IMR-90 (cell line): ENCODE measurements at regions not wholly inside any gene's neighbourhood (a gene's known extent, or its start where the extent isn't known, plus 50 kb on each side); places are given as distances from the start of the nearest gene placed in this dataset.
A peak's percentile ranks its signal among the peaks of the same experiment; 100 is the strongest.

Experiments used
- ATAC-seq: fragments of 200-7000 bp; cut with Tn5 transposase; 2 replicates; pipeline ENCODE4 v1.9.1; 2020; ENCODE audit warnings: low read depth, mild to moderate bottlenecking, moderate library complexity
- BruUV-seq: library from RNA; stranded (reverse); fragments of 400-500 nt; replicated peaks from 2 replicates; lab custom pipeline; 2021; lab: Mats Ljungman, UMichigan
- CTCF ChIA-PET: fragments of 300-600 bp; formaldehyde crosslinking; extraction: SDS; loops from one replicate; lab custom pipeline; 2021; ENCODE audit warnings: antibody characterized with exemption; lab: Yijun Ruan, JAX
- POLR2A ChIA-PET: fragments of 300-600 bp; sonication (Branson Sonifier 250); formaldehyde crosslinking; loops from one replicate; lab custom pipeline; 2022; ENCODE audit warnings: antibody characterized with exemption; ENCODE audit not compliant: unreplicated experiment; lab: Charles Lee
- DNase-seq: peaks from one replicate; pipeline ENCODE4 v3.0.0; 2013
- H2AFZ ChIP-seq: replicated peaks from 2 replicates; pipeline ENCODE3; 2013; ENCODE audit warnings: low read length, mild to moderate bottlenecking; ENCODE audit not compliant: poor library complexity
- H2AK5ac ChIP-seq: 2 replicates; pipeline ENCODE4 v1.6.1; 2013; ENCODE audit warnings: low read depth, low read length, inconsistent platforms
- H2AK9ac ChIP-seq: replicated peaks from 2 replicates; pipeline ENCODE3; 2013; ENCODE audit warnings: mild to moderate bottlenecking, low read depth, low read length, moderate library complexity; ENCODE audit not compliant: poor library complexity
- H2BK120ac ChIP-seq: 2 replicates; pipeline ENCODE4 v1.6.1; 2013; ENCODE audit warnings: low read depth, low read length, inconsistent platforms
- H2BK15ac ChIP-seq: 3 replicates; pipeline ENCODE4 v1.6.1; 2013; ENCODE audit warnings: low read depth, low read length, inconsistent platforms
- H2BK20ac ChIP-seq: 2 replicates; pipeline ENCODE4 v1.6.1; 2013; ENCODE audit warnings: low read depth, mild to moderate bottlenecking, inconsistent platforms, low read length, moderate library complexity
- H2BK5ac ChIP-seq: 2 replicates; pipeline ENCODE4 v1.6.1; 2013; ENCODE audit warnings: mild to moderate bottlenecking, low read depth, low read length, inconsistent platforms; ENCODE audit not compliant: poor library complexity, severe bottlenecking
- H3K14ac ChIP-seq: replicated peaks from 2 replicates; pipeline ENCODE4 v1.6.1; 2013; ENCODE audit warnings: low read depth, low read length, inconsistent platforms
- H3K18ac ChIP-seq: 2 replicates; pipeline ENCODE4 v1.6.1; 2013; ENCODE audit warnings: low read depth, low read length, control low read depth
- H3K23ac ChIP-seq: 2 replicates; pipeline ENCODE4 v1.6.1; 2013; ENCODE audit warnings: low read depth, low read length, inconsistent platforms
- H3K27ac ChIP-seq: 2 replicates; pipeline ENCODE4 v1.5.1; 2013; ENCODE audit warnings: mild to moderate bottlenecking, control low read depth, low read length; ENCODE audit not compliant: insufficient read depth
- H3K27me3 ChIP-seq: 2 replicates; pipeline ENCODE4 v1.6.1; 2013; ENCODE audit warnings: low read length; ENCODE audit not compliant: control insufficient read depth, insufficient read depth
- H3K36me3 ChIP-seq: 2 replicates; pipeline ENCODE4 v1.6.1; 2013; ENCODE audit warnings: low read length, mixed read lengths; ENCODE audit not compliant: control insufficient read depth, insufficient read depth
- H3K4ac ChIP-seq: 2 replicates; pipeline ENCODE4 v1.6.1; 2013; ENCODE audit warnings: low read depth, low read length, inconsistent platforms
- H3K4me1 ChIP-seq: 2 replicates; pipeline ENCODE4 v1.6.1; 2013; ENCODE audit warnings: low read length, mixed read lengths; ENCODE audit not compliant: control insufficient read depth, insufficient read depth
- H3K4me2 ChIP-seq: 2 replicates; pipeline ENCODE4 v1.6.1; 2013; ENCODE audit warnings: low read depth, mild to moderate bottlenecking, control low read depth, low read length, moderate library complexity
- H3K4me3 ChIP-seq: 2 replicates; pipeline ENCODE4 v1.5.1; 2013; ENCODE audit warnings: low read depth, mild to moderate bottlenecking, control low read depth, low read length, moderate library complexity; ENCODE audit not compliant: insufficient read depth
- H3K56ac ChIP-seq: 2 replicates; pipeline ENCODE4 v1.6.1; 2013; ENCODE audit warnings: low read length, inconsistent platforms; ENCODE audit not compliant: insufficient read depth; ENCODE audit errors: extremely low read depth
- H3K79me1 ChIP-seq, 2 experiments: 2 replicates each; pipeline ENCODE4 v1.6.1; 2013; ENCODE audit warnings: low read length in 2 of 2, inconsistent platforms in 1 of 2, low read depth in 1 of 2
- H3K9ac ChIP-seq: 2 replicates; pipeline ENCODE4 v1.6.1; 2013; ENCODE audit warnings: low read depth, low read length, control low read depth
- H3K9me1 ChIP-seq: 2 replicates; pipeline ENCODE4 v1.6.1; 2013; ENCODE audit warnings: low read length, inconsistent platforms; ENCODE audit not compliant: insufficient read depth
- H3K9me3 ChIP-seq: 2 replicates; pipeline ENCODE4 v1.6.1; 2013; ENCODE audit warnings: low read length; ENCODE audit not compliant: control insufficient read depth, insufficient read depth
- H4K20me1 ChIP-seq: 2 replicates; pipeline ENCODE4 v1.6.1; 2013; ENCODE audit warnings: low read length, inconsistent platforms; ENCODE audit not compliant: insufficient read depth
- H4K5ac ChIP-seq: 2 replicates; pipeline ENCODE4 v1.6.1; 2013; ENCODE audit warnings: mild to moderate bottlenecking, low read depth, low read length, control low read depth
- H4K8ac ChIP-seq, 2 experiments: 2 replicates each; pipeline ENCODE4 v1.6.1; 2013; ENCODE audit warnings: low read depth in 2 of 2, low read length in 2 of 2, control low read depth in 1 of 2, inconsistent platforms in 1 of 2
- H4K91ac ChIP-seq: 2 replicates; pipeline ENCODE4 v1.6.1; 2013; ENCODE audit warnings: low read depth, low read length, inconsistent platforms; ENCODE audit not compliant: insufficient read depth
- MXI1 ChIP-seq: IDR thresholded peaks from 2 replicates; pipeline ENCODE4 v1.6.1; 2012; ENCODE audit warnings: low read depth, mild to moderate bottlenecking, low read length, moderate library complexity, borderline replicate concordance
- RCOR1 ChIP-seq: IDR thresholded peaks from 2 replicates; pipeline ENCODE4 v1.6.1; 2012; ENCODE audit warnings: mild to moderate bottlenecking, low read length, improper control_type of control experiment; ENCODE audit not compliant: insufficient replicate concordance
- SMC3 ChIP-seq: fragments of 150-350 bp; IDR thresholded peaks from 2 replicates; pipeline ENCODE4 v1.6.1; 2016; ENCODE audit warnings: low read depth, mild to moderate bottlenecking, antibody characterized with exemption, low read length, moderate library complexity
- WGBS, 2 experiments: methylation state at CpG; one replicate each; pipeline versions ENCODE4 v1.1.5 to v1.1.7; 2013; ENCODE audit warnings: missing lambda C conversion rate in 2 of 2; ENCODE audit not compliant: insufficient read length in 1 of 2; ENCODE audit errors: extremely low coverage in 2 of 2; 5-methylcytosine and 5-hydroxymethylcytosine counted together
- dilution Hi-C: fragments of 300-500 bp; cut with HindIII; formaldehyde crosslinking; loops from one replicate; pipeline ENCODE4 v1.14.3; 2018; ENCODE audit warnings: low sequenced_read_pairs; ENCODE audit not compliant: unreplicated experiment
- in situ Hi-C: fragments of 300-500 bp; cut with MboI; formaldehyde crosslinking; loops from 3 replicates; pipeline ENCODE4 v1.14.3; 2019; ENCODE audit warnings: low sequenced_read_pairs, inconsistent platforms, mixed read lengths
- intact Hi-C: fragments of 100-400 bp; cut with micrococcal nuclease; formaldehyde crosslinking; loops from 2 replicates; pipeline ENCODE4 v1.10.0; 2022

GRCh38 chr11:70650075-70650909 is 252.0 kb downstream of the CTTN start:
- Histone ChIP-seq H3K14ac (no peak overlapping the region), H3K36me3 (no peaks in the 10 kb centered on the region), H4K5ac (no peak overlapping the region), H2AFZ (peak overlapping the region; percentile 62), H3K18ac (no peak overlapping the region), H2BK120ac (no peak overlapping the region), H3K23ac (no peak overlapping the region), H3K9me1 (no peaks in the 10 kb centered on the region), H4K20me1 (peaks cover 13% of the 10 kb centered on the region), H3K4me2 (no peak overlapping the region), H3K56ac (no peak overlapping the region), H3K9me3 (no peaks in the 10 kb centered on the region), H2BK5ac (no peak overlapping the region), H3K4me1 (no peaks in the 10 kb centered on the region), H4K91ac (no peak overlapping the region), H3K4me3 (no peak overlapping the region), H3K79me1 (no peaks in the 10 kb centered on the region), H3K9ac (no peak overlapping the region), H2BK15ac (no peak overlapping the region), H3K27ac (no peak overlapping the region), H2BK20ac (no peak overlapping the region), H2AK9ac (no peak overlapping the region), H2AK5ac (no peak overlapping the region), H3K27me3 (peaks cover 2% of the 10 kb centered on the region; the same call in 1 of the 2 replicates), H4K8ac (no peak overlapping the region), H3K4ac (no peak overlapping the region)
- WGBS, 2 experiments: 10% methylated on average over 2 of the region's 4 CpGs; no CpG with 5 or more reads in 1 of the 2 experiments
- BruUV-seq: no TSS peak
- DNase-seq (peak; percentile 69), ATAC-seq (peak; percentile 100)
- ChIA-PET POLR2A (no interaction called here), CTCF (interaction anchor here (0.8 kb wide), 1 partner anchor 82 kb away, joined by 3 read pairs; no protein-coding TSS in a partner anchor)
- intact Hi-C loops: no loop called here
- in situ Hi-C loops: no loop called here
- dilution Hi-C loops: no loop called here
- TF ChIP-seq MXI1 (peak; percentile 99), RCOR1 (peak; percentile 99), SMC3 (no peak)
